Ovary (tissue), 3 donors: ENCODE measurements at regions not wholly inside any gene's neighbourhood (a gene's known extent, or its start where the extent isn't known, plus 50 kb on each side); places are given as distances from the start of the nearest gene placed in this dataset.

Source experiments
- CTCF ChIP-seq, 3 donors: fragments of 450-650 bp in 2 of 3; fragments of 200-600 bp in 1 of 3; IDR thresholded peaks; one replicate each; pipeline versions ENCODE4 v1.5.1 to v1.8.0; 2016 to 2022; ENCODE audit warnings: antibody characterized with exemption in 3 of 3, mild to moderate bottlenecking in 1 of 3
- EP300 ChIP-seq: sonication (generic); formaldehyde crosslinking; IDR thresholded peaks from one replicate; pipeline ENCODE4 v1.6.1; 2017; ENCODE audit warnings: antibody characterized with exemption
- POLR2A ChIP-seq: fragments of 450-650 bp; IDR thresholded peaks from one replicate; pipeline ENCODE4 v1.6.1; 2017; ENCODE audit warnings: antibody characterized with exemption, mild to moderate bottlenecking, moderate library complexity
- donor health status: DM: no; HTN: no; CAD: no.

- no peak for TF ChIP-seq EP300
- no peak for TF ChIP-seq POLR2A
- TF ChIP-seq CTCF (IDR thresholded peaks at IDR 0.05): no peak
These were observed 668.7 kb upstream of the FTMT start for GRCh38 chr5:121182788-121183490.
